HK-2 (cell line): ENCODE measurements at regions not wholly inside any gene's neighbourhood (a gene's known extent, or its start where the extent isn't known, plus 50 kb on each side); places are given as distances from the start of the nearest gene placed in this dataset.

Experiments
- DNase-seq: peaks from one replicate; pipeline ENCODE4 v3.0.0-alpha.2; 2018; ENCODE audit not compliant: unreplicated experiment

GRCh38 chr14:87732562-87732961 lies 260.4 kb downstream of the GALC start:
- DNase-seq: no peak

GRCh38 chr14:87725318-87725717 lies 267.7 kb downstream of the GALC start:
- DNase-seq: no peak

- DNase-seq: no peak
Observed at GRCh38 chr14:87712396-87713090, 280.4 kb downstream of the GALC start.

- DNase-seq: no peak
Observed at GRCh38 chr14:87705439-87705896, 287.5 kb downstream of the GALC start.

GRCh38 chr14:87698481-87698880 lies 294.5 kb downstream of the GALC start:
- DNase-seq: no peak

- DNase-seq: no peak
Observed at GRCh38 chr14:87696485-87696884, 296.5 kb downstream of the GALC start.

GRCh38 chr14:87691042-87691881 lies 301.7 kb downstream of the GALC start:
- no peak for DNase-seq

- DNase-seq: no peak
Observed at GRCh38 chr14:87690076-87690613, 302.8 kb downstream of the GALC start.

GRCh38 chr14:87688524-87688923 lies 304.5 kb downstream of the GALC start:
- no peak for DNase-seq

- DNase-seq: no peak
Observed at GRCh38 chr14:87687420-87687819, 305.6 kb downstream of the GALC start.

GRCh38 chr14:87686746-87687145 lies 306.2 kb downstream of the GALC start:
- DNase-seq: no peak

GRCh38 chr14:87679866-87680265 lies 313.1 kb downstream of the GALC start:
- DNase-seq: no peak

- DNase-seq: no peak
Observed at GRCh38 chr14:87678624-87679023, 314.4 kb downstream of the GALC start.

- DNase-seq: no peak
Observed at GRCh38 chr14:87676814-87677437, 316.1 kb downstream of the GALC start.

GRCh38 chr14:87667659-87668058 lies 325.3 kb downstream of the GALC start:
- no peak for DNase-seq

- no peak for DNase-seq
Observed at GRCh38 chr14:87656315-87656714, 336.7 kb downstream of the GALC start.

- DNase-seq: no peak
Observed at GRCh38 chr14:87652278-87652677, 340.7 kb downstream of the GALC start.

GRCh38 chr14:87644689-87645088 lies 348.3 kb downstream of the GALC start:
- no peak for DNase-seq

- DNase-seq: no peak
Observed at GRCh38 chr14:87643005-87643404, 350.0 kb downstream of the GALC start.

GRCh38 chr14:87640553-87640952 lies 352.4 kb downstream of the GALC start:
- DNase-seq: no peak

GRCh38 chr14:87638196-87638595 lies 354.8 kb downstream of the GALC start:
- no peak for DNase-seq

- DNase-seq: no peak
Observed at GRCh38 chr14:87635442-87635841, 357.5 kb downstream of the GALC start.
